HG03342 (cell line): ENCODE measurements at regions not wholly inside any gene's neighbourhood (a gene's known extent, or its start where the extent isn't known, plus 50 kb on each side); places are given as distances from the start of the nearest gene placed in this dataset.
"Not testable (repeated sequence)": the region's sequence is repeated elsewhere in the genome, so short reads cannot be mapped to it uniquely, and the experiment has no call there.

Experiments
- ATAC-seq: cut with Tn5 transposase; IDR thresholded peaks from one replicate; pipeline ENCODE4 v1.9.1; 2021; ENCODE audit warnings: mild to moderate bottlenecking, moderate library complexity; ENCODE audit not compliant: unreplicated experiment

GRCh38 chr10:28986117-28986792, 302.6 kb upstream of the LYZL1 start:
- ATAC-seq: no peak

- no peak for ATAC-seq
Observed at GRCh38 chr10:28986856-28987255, 302.0 kb upstream of the LYZL1 start.

- ATAC-seq: no peak
Observed at GRCh38 chr10:28987555-28988320, 301.1 kb upstream of the LYZL1 start.

- ATAC-seq: no peak
Observed at GRCh38 chr10:28988980-28989379, 299.9 kb upstream of the LYZL1 start.

GRCh38 chr10:28991333-28992270, 297.3 kb upstream of the LYZL1 start:
- ATAC-seq: no peak

- ATAC-seq: no peak
Observed at GRCh38 chr10:28993056-28993455, 295.8 kb upstream of the LYZL1 start.

- ATAC-seq: no peak
Observed at GRCh38 chr10:28993861-28994260, 295.0 kb upstream of the LYZL1 start.

- ATAC-seq: not testable (repeated sequence)
Observed at GRCh38 chr10:28994802-28995201, 294.1 kb upstream of the LYZL1 start.

GRCh38 chr10:28995497-28995896, 293.4 kb upstream of the LYZL1 start:
- no peak for ATAC-seq

GRCh38 chr10:28996345-28996744, 292.5 kb upstream of the LYZL1 start:
- no peak for ATAC-seq

- ATAC-seq: no peak
Observed at GRCh38 chr10:28996947-28997551, 291.8 kb upstream of the LYZL1 start.

- no peak for ATAC-seq
Observed at GRCh38 chr10:28997734-28998133, 291.1 kb upstream of the LYZL1 start.

GRCh38 chr10:29001801-29002200, 287.1 kb upstream of the LYZL1 start:
- ATAC-seq: no peak

- not testable (repeated sequence) for ATAC-seq
Observed at GRCh38 chr10:29003014-29003413, 285.9 kb upstream of the LYZL1 start.

GRCh38 chr10:29005988-29006387, 282.9 kb upstream of the LYZL1 start:
- no peak for ATAC-seq

- ATAC-seq: no peak
Observed at GRCh38 chr10:29007370-29007747, 281.5 kb upstream of the LYZL1 start.

- ATAC-seq: no peak
Observed at GRCh38 chr10:29007748-29008610, 280.9 kb upstream of the LYZL1 start.

- no peak for ATAC-seq
Observed at GRCh38 chr10:29009464-29009863, 279.4 kb upstream of the LYZL1 start.

- ATAC-seq: no peak
Observed at GRCh38 chr10:29011516-29011915, 277.4 kb upstream of the LYZL1 start.

- no peak for ATAC-seq
Observed at GRCh38 chr10:29012926-29013554, 275.8 kb upstream of the LYZL1 start.
